OCI-LY3 (cell line): ENCODE measurements at regions not wholly inside any gene's neighbourhood (a gene's known extent, or its start where the extent isn't known, plus 50 kb on each side); places are given as distances from the start of the nearest gene placed in this dataset.

Experiments
- CTCF ChIP-seq: fragments of 200-600, 300-600 bp; sonication (generic); IDR thresholded peaks from 2 replicates; pipeline ENCODE4 v1.5.1; 2014; ENCODE audit warnings: antibody characterized with exemption, low read length, low read depth
- EZH2phosphoT487 ChIP-seq: fragments of 200-600 bp; shearing (Covaris generic); IDR thresholded peaks from 2 replicates; pipeline ENCODE4 v1.6.1; 2018; ENCODE audit warnings: antibody characterized with exemption, mixed run types, low read depth

- no peak for TF ChIP-seq CTCF
- TF ChIP-seq EZH2phosphoT487 = no peak
These were observed 655.0 kb downstream of the GRXCR1 start for GRCh38 chr4:43547561-43547960.
